ENCODE measurements at regions not wholly inside any gene's neighbourhood (a gene's known extent, or its start where the extent isn't known, plus 50 kb on each side); places are given as distances from the start of the nearest gene placed in this dataset.

DNA sequence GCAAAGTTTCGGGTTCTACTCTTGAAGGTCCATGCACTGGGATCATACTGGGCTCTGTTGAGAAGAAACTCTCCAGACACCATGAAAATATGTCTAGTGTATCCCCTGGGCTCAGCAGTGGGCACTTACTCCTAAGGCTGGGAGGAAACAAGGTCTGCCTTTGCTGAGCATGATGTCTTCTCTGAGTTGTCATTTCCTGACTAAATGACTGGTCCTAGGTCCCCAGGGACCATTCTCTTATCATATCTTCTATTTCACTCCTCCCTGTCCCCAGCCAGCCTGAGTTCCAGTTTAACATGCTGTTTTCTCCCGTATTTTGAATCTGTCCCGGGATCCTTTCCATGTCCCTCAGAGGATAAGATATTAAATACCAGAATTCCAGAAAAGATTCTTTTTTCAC is 225.4 kb downstream of the MTRR start:
- Histone ChIP-seq H3K4me1 (no peaks in the 10 kb centered on the region), H3K27ac (no peak overlapping the region), H3K9me3 (no peaks in the 10 kb centered on the region), H3K36me3 (no peaks in the 10 kb centered on the region), H3K27me3 (no peaks in the 10 kb centered on the region), H3K4me3 (no peak overlapping the region)
- no peak for TF ChIP-seq POLR2AphosphoS5 (IDR thresholded peaks at IDR 0.05; ENCODE audit: insufficient read depth in 1 of 2, low read depth in 1 of 2)
- TF ChIP-seq POLR2A (IDR thresholded peaks at IDR 0.05): no peak
- TF ChIP-seq, protein P1, sequence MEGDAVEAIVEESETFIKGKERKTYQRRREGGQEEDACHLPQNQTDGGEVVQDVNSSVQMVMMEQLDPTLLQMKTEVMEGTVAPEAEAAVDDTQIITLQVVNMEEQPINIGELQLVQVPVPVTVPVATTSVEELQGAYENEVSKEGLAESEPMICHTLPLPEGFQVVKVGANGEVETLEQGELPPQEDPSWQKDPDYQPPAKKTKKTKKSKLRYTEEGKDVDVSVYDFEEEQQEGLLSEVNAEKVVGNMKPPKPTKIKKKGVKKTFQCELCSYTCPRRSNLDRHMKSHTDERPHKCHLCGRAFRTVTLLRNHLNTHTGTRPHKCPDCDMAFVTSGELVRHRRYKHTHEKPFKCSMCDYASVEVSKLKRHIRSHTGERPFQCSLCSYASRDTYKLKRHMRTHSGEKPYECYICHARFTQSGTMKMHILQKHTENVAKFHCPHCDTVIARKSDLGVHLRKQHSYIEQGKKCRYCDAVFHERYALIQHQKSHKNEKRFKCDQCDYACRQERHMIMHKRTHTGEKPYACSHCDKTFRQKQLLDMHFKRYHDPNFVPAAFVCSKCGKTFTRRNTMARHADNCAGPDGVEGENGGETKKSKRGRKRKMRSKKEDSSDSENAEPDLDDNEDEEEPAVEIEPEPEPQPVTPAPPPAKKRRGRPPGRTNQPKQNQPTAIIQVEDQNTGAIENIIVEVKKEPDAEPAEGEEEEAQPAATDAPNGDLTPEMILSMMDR (IDR thresholded peaks at IDR 0.05): no peak
- intact Hi-C loops (cut with DNase I): no loop called here
- no peak for DNase-seq (ENCODE audit: extremely low spot score in 2 of 2)

DNA sequence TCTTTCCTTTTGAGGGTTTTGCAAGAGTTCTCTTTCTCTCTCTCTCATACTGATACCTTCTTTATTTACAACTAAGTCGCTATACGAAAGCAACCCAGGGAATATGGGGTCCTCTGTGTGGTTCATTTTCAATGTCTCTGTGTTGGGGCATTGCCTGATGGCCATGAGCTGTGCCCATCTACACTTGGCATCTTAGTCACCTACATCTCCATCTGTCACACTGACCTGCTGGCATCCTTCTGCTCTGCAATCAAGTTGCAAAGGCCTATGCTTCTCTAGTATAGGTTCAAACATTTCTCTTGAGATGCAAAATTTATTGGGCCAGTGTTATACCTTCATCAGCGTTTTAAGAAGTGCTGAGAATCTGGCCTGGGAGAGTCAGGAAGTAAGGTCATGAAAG is 228.2 kb downstream of the MTRR start:
- DNase-seq (ENCODE audit: extremely low spot score in 2 of 2): no peak
- Histone ChIP-seq H3K4me1 (no peaks in the 10 kb centered on the region), H3K36me3 (no peaks in the 10 kb centered on the region), H3K27ac (no peak overlapping the region), H3K4me3 (no peak overlapping the region), H3K9me3 (no peaks in the 10 kb centered on the region), H3K27me3 (no peaks in the 10 kb centered on the region)
- TF ChIP-seq, protein P1 (IDR thresholded peaks at IDR 0.05): no peak
- TF ChIP-seq POLR2A (IDR thresholded peaks at IDR 0.05) (no peak), POLR2AphosphoS5 (IDR thresholded peaks at IDR 0.05; ENCODE audit: insufficient read depth in 1 of 2, low read depth in 1 of 2) (no peak)
- intact Hi-C loops (cut with DNase I): no loop called here

DNA sequence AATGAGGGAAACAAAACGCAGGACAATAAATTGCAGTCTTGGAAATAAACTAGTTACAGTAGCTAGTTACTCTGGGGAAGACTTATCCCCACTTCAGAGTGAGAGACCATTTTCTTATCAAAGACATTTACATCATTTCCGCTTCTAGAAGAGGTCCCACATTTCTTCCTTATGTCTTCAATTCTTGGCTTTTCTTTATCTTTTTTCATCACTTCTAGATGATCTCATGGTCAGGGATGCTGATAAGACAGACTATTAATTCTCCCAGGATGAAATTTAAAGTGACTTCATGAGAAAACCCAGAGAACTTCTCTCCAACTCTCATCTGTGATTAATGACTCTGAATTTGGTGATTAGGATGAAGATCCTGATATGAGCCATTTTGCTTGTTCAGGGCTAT is 229.1 kb downstream of the MTRR start:
- Histone ChIP-seq H3K36me3 (no peaks in the 10 kb centered on the region), H3K4me1 (no peaks in the 10 kb centered on the region), H3K27me3 (no peaks in the 10 kb centered on the region), H3K9me3 (no peaks in the 10 kb centered on the region), H3K27ac (no peak overlapping the region), H3K4me3 (no peak overlapping the region)
- TF ChIP-seq POLR2A (IDR thresholded peaks at IDR 0.05) (no peak), POLR2AphosphoS5 (IDR thresholded peaks at IDR 0.05; ENCODE audit: insufficient read depth in 1 of 2, low read depth in 1 of 2) (no peak)
- TF ChIP-seq, protein P1 (IDR thresholded peaks at IDR 0.05): no peak
- intact Hi-C loops (cut with DNase I): no loop called here
- DNase-seq (ENCODE audit: extremely low spot score in 2 of 2): no peak

DNA sequence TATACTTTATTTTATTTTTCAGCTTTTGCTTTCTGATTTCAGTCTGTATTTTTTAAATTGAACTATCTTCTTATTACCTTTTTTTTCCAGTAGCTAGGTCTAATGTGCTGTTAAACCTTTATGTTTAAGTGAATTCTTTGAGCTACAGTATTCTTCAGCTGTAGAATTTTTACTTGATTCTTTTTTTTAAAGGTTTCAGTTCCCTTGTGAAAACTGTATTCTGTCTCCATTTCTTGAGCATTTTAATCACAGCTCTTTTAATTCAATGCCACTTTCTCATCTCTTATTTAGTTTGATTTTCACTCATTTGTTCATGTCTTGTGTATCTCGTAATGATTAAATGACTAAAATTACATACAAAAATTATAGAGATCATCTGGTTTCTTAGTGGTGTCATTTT is 233.8 kb downstream of the MTRR start:
- Histone ChIP-seq H3K27me3 (no peaks in the 10 kb centered on the region), H3K27ac (no peak overlapping the region), H3K36me3 (no peaks in the 10 kb centered on the region), H3K4me3 (no peak overlapping the region), H3K9me3 (no peaks in the 10 kb centered on the region), H3K4me1 (no peaks in the 10 kb centered on the region)
- no peak for TF ChIP-seq POLR2A (IDR thresholded peaks at IDR 0.05)
- no peak for TF ChIP-seq POLR2AphosphoS5 (IDR thresholded peaks at IDR 0.05; ENCODE audit: insufficient read depth in 1 of 2, low read depth in 1 of 2)
- TF ChIP-seq, protein P1 (IDR thresholded peaks at IDR 0.05): no peak
- intact Hi-C loops (cut with DNase I): no loop called here
- DNase-seq (ENCODE audit: extremely low spot score in 2 of 2): no peak

DNA sequence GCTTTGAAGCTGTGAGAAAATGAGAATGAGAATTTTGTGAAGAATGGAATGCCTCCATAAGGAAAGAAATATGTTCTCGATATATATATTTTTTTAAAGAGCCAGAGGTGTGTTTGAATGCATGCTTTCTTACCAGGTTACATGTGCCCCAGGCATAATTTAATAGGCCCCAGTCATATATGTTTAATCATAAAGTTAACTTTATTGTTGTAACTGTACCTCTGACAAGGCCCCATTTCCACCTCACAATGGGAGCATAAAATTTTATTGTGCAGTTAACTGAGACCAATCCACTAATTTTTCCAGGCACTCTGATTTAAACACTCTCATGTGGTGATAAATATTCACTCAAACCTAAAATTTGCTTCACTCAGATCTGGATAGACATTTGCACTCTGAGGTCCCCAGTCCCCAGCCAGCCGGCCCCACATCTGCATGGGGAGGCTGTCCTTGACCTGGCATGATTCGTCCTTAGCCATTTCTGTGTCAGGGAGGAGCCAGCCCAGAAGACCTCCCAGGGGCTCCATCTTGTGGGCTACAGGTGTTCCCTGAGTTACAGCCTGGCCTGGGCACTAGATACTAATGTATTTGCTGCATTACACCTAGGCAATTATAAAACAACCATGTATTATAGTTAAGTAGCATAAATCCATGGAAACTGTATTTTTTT is 245.8 kb downstream of the MTRR start:
- Histone ChIP-seq H3K27ac (no peak overlapping the region), H3K4me1 (no peaks in the 10 kb centered on the region), H3K9me3 (no peaks in the 10 kb centered on the region), H3K36me3 (no peaks in the 10 kb centered on the region), H3K4me3 (no peak overlapping the region), H3K27me3 (no peaks in the 10 kb centered on the region)
- TF ChIP-seq, protein P1 (IDR thresholded peaks at IDR 0.05): no peak
- TF ChIP-seq POLR2AphosphoS5 (IDR thresholded peaks at IDR 0.05; ENCODE audit: insufficient read depth in 1 of 2, low read depth in 1 of 2) (no peak), POLR2A (IDR thresholded peaks at IDR 0.05) (no peak)
- DNase-seq (ENCODE audit: extremely low spot score in 2 of 2): no peak
- intact Hi-C loops (cut with DNase I): no loop called here
